22Rv1 (cell line): ENCODE measurements at regions not wholly inside any gene's neighbourhood (a gene's known extent, or its start where the extent isn't known, plus 50 kb on each side); places are given as distances from the start of the nearest gene placed in this dataset.

Experiments used
- CTCF ChIP-seq: fragments of 450-650 bp; IDR thresholded peaks from 2 replicates; pipeline ENCODE4 v1.5.1; 2017; ENCODE audit warnings: mild to moderate bottlenecking
- ZFX ChIP-seq: fragments of 450-650 bp; IDR thresholded peaks from 2 replicates; pipeline ENCODE4 v1.6.1; 2017; ENCODE audit warnings: antibody characterized with exemption, borderline replicate concordance

- TF ChIP-seq ZFX (no peak), CTCF (no peak)
Measured at GRCh38 chr12:46111715-46112114, 121.3 kb upstream of the SCAF11 start.
